K562 (cell line): ENCODE measurements at regions not wholly inside any gene's neighbourhood (a gene's known extent, or its start where the extent isn't known, plus 50 kb on each side); places are given as distances from the start of the nearest gene placed in this dataset.

Experiments
- ATAC-seq: fragments of 200-7000 bp; cut with Tn5 transposase; 3 replicates; pipeline ENCODE4 v1.9.1; 2020; ENCODE audit warnings: moderate library complexity
- BruUV-seq: library from RNA; stranded (reverse); fragments of 400-500 nt; replicated peaks from 2 replicates; lab custom pipeline; 2021; lab: Mats Ljungman, UMichigan
- CTCF ChIA-PET: fragments of 300-600 bp; formaldehyde crosslinking; extraction: SDS; loops from one replicate; lab custom pipeline; 2021; ENCODE audit warnings: low intra/inter-chr PET ratio; lab: Yijun Ruan, JAX
- POLR2A ChIA-PET: fragments of 300-600, 350-650 bp; sonication (Branson Sonifier 250); formaldehyde crosslinking; extraction: SDS; loops from one replicate; lab custom pipeline; 2021; ENCODE audit warnings: antibody characterized with exemption, inconsistent platforms; lab: Yijun Ruan, JAX
- DNase-seq, 4 experiments: peaks; one replicate each; pipeline versions ENCODE4 v3.0.0 to v3.0.0-alpha.2; 2011 to 2018; ENCODE audit warnings: low spot score in 3 of 4, mixed read lengths in 3 of 4; ENCODE audit errors: extremely low read depth in 1 of 4
- FAIRE-seq: peaks from 2 replicates; lab custom pipeline; 2011; peaks lifted over from hg19 to GRCh38; lab: Jason Lieb, UNC
- H2AFZ ChIP-seq: 2 replicates; pipeline ENCODE4 v1.6.0; 2011; ENCODE audit warnings: low read depth, low read length, control low read depth, inconsistent platforms
- H3K27ac ChIP-seq: fragments of 200-600 bp; 3 replicates; pipeline ENCODE4 v1.8.0; 2011; ENCODE audit warnings: low read depth, mild to moderate bottlenecking, control low read depth, inconsistent platforms, low read length, moderate library complexity, mixed read lengths; ENCODE audit errors: extremely low read depth
- H3K27me3 ChIP-seq, 2 experiments: fragments of 300-600 bp in 1 of 2; 2 replicates in 1 of 2; 3 replicates in 1 of 2; pipeline versions ENCODE4 v1.6.0 to v1.8.0; 2011; ENCODE audit warnings: inconsistent platforms in 2 of 2, low read length in 2 of 2, mild to moderate bottlenecking in 1 of 2, mixed read lengths in 1 of 2, moderate library complexity in 1 of 2; ENCODE audit not compliant: control insufficient read depth in 2 of 2, insufficient read depth in 2 of 2
- H3K36me3 ChIP-seq: fragments of 300-600 bp; 3 replicates; pipeline ENCODE4 v1.8.0; 2011; ENCODE audit warnings: mild to moderate bottlenecking, low read length, inconsistent platforms; ENCODE audit not compliant: control insufficient read depth, insufficient read depth
- H3K4me1 ChIP-seq, 2 experiments: fragments of 200-600 bp in 1 of 2; replicated peaks in 1 of 2; 2 replicates in 1 of 2; 3 replicates in 1 of 2; pipeline versions ENCODE4 v1.5.1 to v1.8.0; 2011; ENCODE audit warnings: inconsistent platforms in 2 of 2, low read length in 2 of 2, mild to moderate bottlenecking in 1 of 2, mixed read lengths in 1 of 2, moderate library complexity in 1 of 2; ENCODE audit not compliant: control insufficient read depth in 2 of 2, insufficient read depth in 2 of 2
- H3K4me2 ChIP-seq: 2 replicates; pipeline ENCODE4 v1.6.1; 2011; ENCODE audit warnings: low read length, control low read depth, inconsistent platforms, mixed read lengths; ENCODE audit not compliant: insufficient read depth
- H3K4me3 ChIP-seq: fragments of 200-600 bp; sonication (generic), shearing (Covaris generic); 2 replicates; pipeline ENCODE4 v1.5.1; 2016; ENCODE audit warnings: control low read depth, inconsistent platforms
- H3K79me2 ChIP-seq: fragments of 200-600 bp; 3 replicates; pipeline ENCODE4 v1.8.0; 2011; ENCODE audit warnings: low read length, inconsistent platforms; ENCODE audit not compliant: control insufficient read depth, insufficient read depth
- H3K9ac ChIP-seq, 2 experiments: 2 replicates each; pipeline versions ENCODE4 v1.6.0 to v1.6.1; 2011; ENCODE audit warnings: low read depth in 2 of 2, low read length in 2 of 2, control low read depth in 1 of 2, inconsistent platforms in 1 of 2, mild to moderate bottlenecking in 1 of 2, mixed read lengths in 1 of 2; ENCODE audit not compliant: insufficient read depth in 1 of 2
- H3K9me1 ChIP-seq: one replicate; pipeline ENCODE4 v1.6.0; 2011; ENCODE audit warnings: inconsistent platforms, mild to moderate bottlenecking, low read length, moderate library complexity; ENCODE audit not compliant: control insufficient read depth, insufficient read depth
- H3K9me3 ChIP-seq: replicated peaks from 2 replicates; pipeline ENCODE4 v1.5.1; 2011; ENCODE audit warnings: low read depth, low read length, inconsistent platforms; ENCODE audit not compliant: control insufficient read depth, insufficient read depth
- H4K20me1 ChIP-seq: replicated peaks from 2 replicates; pipeline ENCODE4 v1.6.1; 2011; ENCODE audit warnings: low read length, inconsistent platforms, mixed read lengths; ENCODE audit not compliant: control insufficient read depth, insufficient read depth
- BRD9 ChIP-seq: fragments of 450-650 bp; IDR thresholded peaks from 2 replicates; pipeline ENCODE4 v1.6.1; 2018; ENCODE audit warnings: low read depth; ENCODE audit not compliant: partially characterized antibody
- CBX1 ChIP-seq: sonication (generic); IDR thresholded peaks from 2 replicates; pipeline ENCODE4 v1.6.1; 2016; ENCODE audit warnings: antibody characterized with exemption, low read depth, mild to moderate bottlenecking
- CCNT2 ChIP-seq: IDR thresholded peaks from 2 replicates; pipeline ENCODE4 v1.6.1; 2011; ENCODE audit warnings: borderline replicate concordance, low read depth, mild to moderate bottlenecking, moderate library complexity, mixed read lengths, low read length; ENCODE audit not compliant: insufficient read length; ENCODE audit errors: extremely low read depth
- DIDO1 ChIP-seq: fragments of 450-650 bp; IDR thresholded peaks from 2 replicates; pipeline ENCODE4 v1.6.1; 2016; ENCODE audit warnings: low read depth, missing biosample characterization, missing genetic modification characterization
- ELF1 ChIP-seq: fragments of 200-800 bp; sonication (Bioruptor generic); IDR thresholded peaks from 2 replicates; pipeline ENCODE4 v1.6.1; 2016; ENCODE audit warnings: missing genetic modification characterization, missing compliant biosample characterization
- ETV1 ChIP-seq: fragments of 450-650 bp; conservative IDR thresholded peaks from 2 replicates; pipeline ENCODE4 v1.6.1; 2016; ENCODE audit warnings: missing genetic modification characterization, control low read depth, low read depth, missing compliant biosample characterization
- HNRNPUL1 ChIP-seq: fragments of 200-400 bp; formaldehyde crosslinking; IDR thresholded peaks from 2 replicates; pipeline ENCODE4 v1.6.1; 2017; ENCODE audit warnings: low read length
- IRF1 ChIP-seq: sonication (generic); formaldehyde crosslinking; IDR thresholded peaks from 2 replicates; pipeline ENCODE4 v1.8.0; 2022; ENCODE audit warnings: missing genetic modification reagents, mild to moderate bottlenecking, borderline replicate concordance
- KAT7 ChIP-seq: sonication (generic); formaldehyde crosslinking; IDR thresholded peaks from 2 replicates; pipeline ENCODE4 v1.8.0; 2022; ENCODE audit warnings: missing genetic modification reagents, mild to moderate bottlenecking, borderline replicate concordance
- NBN ChIP-seq: fragments of 450-650 bp; IDR thresholded peaks from 2 replicates; pipeline ENCODE4 v1.6.1; 2016; ENCODE audit warnings: low read depth, mild to moderate bottlenecking
- PCBP1 ChIP-seq: fragments of 200-400 bp; formaldehyde crosslinking; IDR thresholded peaks from 2 replicates; pipeline ENCODE4 v1.6.1; 2018; ENCODE audit warnings: mild to moderate bottlenecking, low read depth, low read length; ENCODE audit not compliant: poor library complexity, severe bottlenecking
- PCBP2 ChIP-seq: fragments of 200-400 bp; formaldehyde crosslinking; IDR thresholded peaks from 2 replicates; pipeline ENCODE4 v1.6.1; 2018; ENCODE audit warnings: low read length, low read depth, mild to moderate bottlenecking, moderate library complexity; ENCODE audit not compliant: poor library complexity, severe bottlenecking
- PHF8 ChIP-seq: fragments of 200-600 bp; sonication (generic); IDR thresholded peaks from 2 replicates; pipeline ENCODE4 v1.6.1; 2012; ENCODE audit warnings: mixed run types, mild to moderate bottlenecking, inconsistent platforms, low read length, moderate library complexity, borderline replicate concordance
- SMARCA5 ChIP-seq: fragments of 450-650 bp; IDR thresholded peaks from 2 replicates; pipeline ENCODE4 v1.6.1; 2016
- SMARCC2 ChIP-seq: fragments of 450-650 bp; IDR thresholded peaks from 2 replicates; pipeline ENCODE4 v1.6.1; 2017; ENCODE audit warnings: antibody characterized with exemption, moderate library complexity, mild to moderate bottlenecking, low read depth
- SRSF3 ChIP-seq: fragments of 200-400 bp; formaldehyde crosslinking; IDR thresholded peaks from 2 replicates; pipeline ENCODE4 v1.6.1; 2016; ENCODE audit warnings: mild to moderate bottlenecking, low read length, moderate library complexity; ENCODE audit not compliant: insufficient read depth
- ZNF146 ChIP-seq: IDR thresholded peaks from one replicate; pipeline ENCODE4 v1.6.1; 2018; ENCODE audit warnings: missing compliant biosample characterization; ENCODE audit not compliant: unreplicated experiment
- ZNF174 ChIP-seq: fragments of 250-450 bp; sonication (Bioruptor Pico); IDR thresholded peaks from 2 replicates; pipeline ENCODE4 v1.4.0; 2020; ENCODE audit warnings: mild to moderate bottlenecking
- ZNF589 ChIP-seq: fragments of 200-800 bp; sonication (Bioruptor generic); IDR thresholded peaks from 2 replicates; pipeline ENCODE4 v1.6.1; 2016; ENCODE audit warnings: low read depth, missing genetic modification characterization, missing compliant biosample characterization
- WGBS: fragments of 100-300 bp; shearing (Covaris generic); methylation state at CpG from one replicate; pipeline ENCODE4 v1.1.6; 2016; ENCODE audit warnings: low coverage, mixed read lengths; ENCODE audit not compliant: insufficient coverage; ENCODE audit errors: missing lambda C conversion rate; 5-methylcytosine and 5-hydroxymethylcytosine counted together
- in situ Hi-C: fragments of 300-500 bp; cut with MboI; formaldehyde crosslinking; loops from 4 replicates; pipeline ENCODE4 v1.15.0; 2018; ENCODE audit warnings: inconsistent platforms, mixed read lengths
- intact Hi-C: fragments of 100-400 bp; cut with micrococcal nuclease; formaldehyde crosslinking; loops from 2 replicates; pipeline ENCODE4 v1.14.2; 2022
- TF ChIP-seq, protein P1 (sequence below): fragments of 450-650 bp; conservative IDR thresholded peaks from 2 replicates; pipeline ENCODE4 v1.6.1; 2016; ENCODE audit warnings: missing genetic modification characterization, low read depth, mild to moderate bottlenecking, control low read depth, missing compliant biosample characterization
- TF ChIP-seq, protein P2 (sequence below): sonication (generic); formaldehyde crosslinking; IDR thresholded peaks from 2 replicates; pipeline ENCODE4 v1.8.0; 2022; ENCODE audit warnings: mild to moderate bottlenecking, missing genetic modification reagents

- TF ChIP-seq SMARCC2 (no peak), ETV1 (no peak)
- TF ChIP-seq, protein P1, sequence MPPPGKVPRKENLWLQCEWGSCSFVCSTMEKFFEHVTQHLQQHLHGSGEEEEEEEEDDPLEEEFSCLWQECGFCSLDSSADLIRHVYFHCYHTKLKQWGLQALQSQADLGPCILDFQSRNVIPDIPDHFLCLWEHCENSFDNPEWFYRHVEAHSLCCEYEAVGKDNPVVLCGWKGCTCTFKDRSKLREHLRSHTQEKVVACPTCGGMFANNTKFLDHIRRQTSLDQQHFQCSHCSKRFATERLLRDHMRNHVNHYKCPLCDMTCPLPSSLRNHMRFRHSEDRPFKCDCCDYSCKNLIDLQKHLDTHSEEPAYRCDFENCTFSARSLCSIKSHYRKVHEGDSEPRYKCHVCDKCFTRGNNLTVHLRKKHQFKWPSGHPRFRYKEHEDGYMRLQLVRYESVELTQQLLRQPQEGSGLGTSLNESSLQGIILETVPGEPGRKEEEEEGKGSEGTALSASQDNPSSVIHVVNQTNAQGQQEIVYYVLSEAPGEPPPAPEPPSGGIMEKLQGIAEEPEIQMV (tag): no peak
Observed at GRCh38 chr3:20288050-20288449, 102.0 kb upstream of the SGO1 start (continued).

GRCh38 chr3:20280257-20280656 lies 94.3 kb upstream of the SGO1 start:
- POLR2A ChIA-PET: no interaction called here
- H4K20me1 ChIP-seq: no peaks in the 10 kb centered on the region
- TF ChIP-seq SMARCA5: no peak
- TF ChIP-seq ZNF589: no peak
- no peak for TF ChIP-seq DIDO1 (tag)
- TF ChIP-seq CBX1: no peak
- no peak for TF ChIP-seq HNRNPUL1
- no peak for TF ChIP-seq SRSF3
- no peak for TF ChIP-seq PCBP2
- no peak for TF ChIP-seq KAT7 (CRISPR knock-in tag)
- TF ChIP-seq ELF1 (tag): no peak
- no peak for TF ChIP-seq NBN
- TF ChIP-seq CCNT2: no peak
- no peak for TF ChIP-seq PCBP1
- no peak for TF ChIP-seq ZNF174 (CRISPR knock-in tag)
- no peak for TF ChIP-seq BRD9
- no peak for TF ChIP-seq ZNF146 (CRISPR knock-in tag)
- no peak for TF ChIP-seq IRF1 (CRISPR knock-in tag)
- TF ChIP-seq PHF8: no peak
- TF ChIP-seq, protein P2, sequence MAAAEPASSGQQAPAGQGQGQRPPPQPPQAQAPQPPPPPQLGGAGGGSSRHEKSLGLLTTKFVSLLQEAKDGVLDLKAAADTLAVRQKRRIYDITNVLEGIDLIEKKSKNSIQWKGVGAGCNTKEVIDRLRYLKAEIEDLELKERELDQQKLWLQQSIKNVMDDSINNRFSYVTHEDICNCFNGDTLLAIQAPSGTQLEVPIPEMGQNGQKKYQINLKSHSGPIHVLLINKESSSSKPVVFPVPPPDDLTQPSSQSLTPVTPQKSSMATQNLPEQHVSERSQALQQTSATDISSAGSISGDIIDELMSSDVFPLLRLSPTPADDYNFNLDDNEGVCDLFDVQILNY (CRISPR knock-in tag): no peak

More at GRCh38 chr3:20280257-20280656, 94.3 kb upstream of the SGO1 start:
- no TSS peak for BruUV-seq
- DNase-seq (no peak), FAIRE-seq (no peak), ATAC-seq (peak; percentile 61; the same call in 2 of the 3 replicates)
- H3K9me3 ChIP-seq: 0 out of 2 replicates have a peak, but pooled peaks cover 3% of the 10 kb centered on the region
- H3K27ac ChIP-seq: no peak overlapping the region
- CTCF ChIA-PET: no interaction called here
- intact Hi-C loops (no loop called here), in situ Hi-C loops (no loop called here)
- H2AFZ ChIP-seq: peak overlapping the region; percentile 5; the same call in 1 of the 2 replicates
- H3K79me2 ChIP-seq: no peaks in the 10 kb centered on the region
- no peak overlapping the region for H3K4me2 ChIP-seq
- WGBS: 7% methylated on average over 7 of the region's 7 CpGs
- no peaks in the 10 kb centered on the region for H3K9me1 ChIP-seq
- no peaks in the 10 kb centered on the region for H3K36me3 ChIP-seq
- H3K27me3 ChIP-seq: no peaks in the 10 kb centered on the region
- no peak overlapping the region for H3K9ac ChIP-seq
- no peaks in the 10 kb centered on the region for H3K4me1 ChIP-seq
- no peak overlapping the region for H3K4me3 ChIP-seq
